ENCODE measurements at regions not wholly inside any gene's neighbourhood (a gene's known extent, or its start where the extent isn't known, plus 50 kb on each side); places are given as distances from the start of the nearest gene placed in this dataset.

GRCh38 chr6:90646940-90647339 is 60.1 kb upstream of the MAP3K7 start:
- TF ChIP-seq, protein P1, sequence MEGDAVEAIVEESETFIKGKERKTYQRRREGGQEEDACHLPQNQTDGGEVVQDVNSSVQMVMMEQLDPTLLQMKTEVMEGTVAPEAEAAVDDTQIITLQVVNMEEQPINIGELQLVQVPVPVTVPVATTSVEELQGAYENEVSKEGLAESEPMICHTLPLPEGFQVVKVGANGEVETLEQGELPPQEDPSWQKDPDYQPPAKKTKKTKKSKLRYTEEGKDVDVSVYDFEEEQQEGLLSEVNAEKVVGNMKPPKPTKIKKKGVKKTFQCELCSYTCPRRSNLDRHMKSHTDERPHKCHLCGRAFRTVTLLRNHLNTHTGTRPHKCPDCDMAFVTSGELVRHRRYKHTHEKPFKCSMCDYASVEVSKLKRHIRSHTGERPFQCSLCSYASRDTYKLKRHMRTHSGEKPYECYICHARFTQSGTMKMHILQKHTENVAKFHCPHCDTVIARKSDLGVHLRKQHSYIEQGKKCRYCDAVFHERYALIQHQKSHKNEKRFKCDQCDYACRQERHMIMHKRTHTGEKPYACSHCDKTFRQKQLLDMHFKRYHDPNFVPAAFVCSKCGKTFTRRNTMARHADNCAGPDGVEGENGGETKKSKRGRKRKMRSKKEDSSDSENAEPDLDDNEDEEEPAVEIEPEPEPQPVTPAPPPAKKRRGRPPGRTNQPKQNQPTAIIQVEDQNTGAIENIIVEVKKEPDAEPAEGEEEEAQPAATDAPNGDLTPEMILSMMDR (IDR thresholded peaks at IDR 0.05; ENCODE audit: insufficient read depth, low read length): no peak
- TF ChIP-seq POLR2AphosphoS5 (IDR thresholded peaks at IDR 0.05; ENCODE audit: low read depth): no peak
